ENCODE measurements at regions not wholly inside any gene's neighbourhood (a gene's known extent, or its start where the extent isn't known, plus 50 kb on each side); places are given as distances from the start of the nearest gene placed in this dataset.
"Not testable (repeated sequence)": the region's sequence is repeated elsewhere in the genome, so short reads cannot be mapped to it uniquely, and the experiment has no call there.

DNA sequence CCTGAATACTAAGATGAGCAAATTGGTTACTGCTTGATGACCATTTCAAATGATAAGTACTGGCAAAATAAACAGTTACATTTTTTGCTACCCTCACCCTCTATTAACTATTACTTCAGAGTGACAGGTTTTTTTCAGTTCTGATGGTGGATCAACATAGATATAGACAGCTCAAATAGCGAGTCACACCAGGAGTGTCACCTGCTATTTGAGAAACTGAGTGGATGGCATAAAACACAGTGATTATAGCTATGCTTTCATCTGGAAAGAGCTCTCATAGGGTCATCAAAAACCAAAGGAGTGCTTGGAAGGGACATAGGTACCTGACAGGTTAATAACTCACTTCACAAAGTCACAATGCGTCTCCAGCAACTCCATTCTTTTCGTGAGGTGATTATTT lies 244.5 kb upstream of the C9orf72 start:
- DNase-seq (ENCODE audit: low spot score) = no peak

DNA sequence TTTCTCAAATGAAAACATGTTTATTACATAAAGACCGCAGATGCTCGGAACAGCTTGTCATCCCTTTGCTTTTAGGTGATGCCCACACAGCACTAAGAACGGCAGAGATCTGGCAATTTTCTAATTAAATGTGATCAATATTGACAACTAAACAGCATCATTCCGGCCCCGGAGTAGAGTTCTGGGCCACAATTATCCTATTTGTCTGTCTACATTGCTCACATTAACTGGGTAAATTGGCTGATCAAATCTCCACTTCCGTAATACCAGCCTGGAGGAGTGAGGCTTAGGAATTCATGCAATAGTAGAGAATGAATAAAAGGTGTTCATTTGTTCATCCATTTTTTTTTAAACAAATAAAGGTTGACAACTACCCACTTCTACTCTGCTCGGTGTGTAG lies 245.1 kb upstream of the C9orf72 start:
- no peak for DNase-seq (ENCODE audit: low spot score)

DNA sequence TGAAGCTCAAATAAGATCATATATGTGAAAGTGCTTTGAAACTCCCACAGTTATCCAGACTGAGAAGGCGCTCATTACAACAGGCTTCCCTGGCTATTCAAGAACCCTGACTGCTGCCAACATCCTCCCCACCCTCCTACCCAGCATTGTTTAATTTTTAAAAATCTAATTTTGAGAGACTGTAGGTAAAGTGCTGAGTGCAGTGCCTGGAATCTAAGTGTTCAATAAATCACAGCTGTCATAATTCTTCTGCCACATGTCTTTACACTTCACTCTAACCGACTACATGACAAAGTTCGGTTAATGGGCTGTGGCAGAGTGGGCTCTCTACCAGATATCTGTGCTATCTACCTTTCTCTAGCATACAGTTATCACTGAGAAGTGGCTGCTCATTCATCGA lies 255.6 kb upstream of the C9orf72 start:
- DNase-seq (ENCODE audit: low spot score) = no peak

GRCh38 chr9:27829621-27830020 lies 256.3 kb upstream of the C9orf72 start:
- DNase-seq (ENCODE audit: low spot score) = no peak

GRCh38 chr9:27832108-27832507 lies 258.8 kb upstream of the C9orf72 start:
- DNase-seq (ENCODE audit: low spot score) = not testable (repeated sequence)

DNA sequence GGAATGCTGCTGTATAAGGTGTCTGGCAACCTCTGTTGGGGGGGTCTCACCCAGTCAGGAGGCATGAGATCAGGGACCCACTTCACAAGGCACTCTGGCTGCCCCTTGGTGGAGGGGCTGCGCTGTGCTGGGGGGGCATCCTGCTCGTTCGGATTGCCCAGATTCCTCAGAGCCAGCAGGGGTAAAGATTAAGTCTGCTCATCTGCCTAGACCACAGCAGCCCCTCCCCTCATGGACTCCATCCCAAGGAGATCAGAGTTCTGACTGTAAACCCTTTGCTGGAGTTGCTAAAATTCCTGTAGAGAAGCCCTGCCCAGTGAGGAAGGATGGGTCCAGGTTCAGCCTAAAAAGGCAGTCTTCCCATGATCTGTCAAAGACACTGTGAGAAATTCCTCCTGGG lies 262.0 kb upstream of the C9orf72 start:
- DNase-seq (ENCODE audit: low spot score) = no peak

DNA sequence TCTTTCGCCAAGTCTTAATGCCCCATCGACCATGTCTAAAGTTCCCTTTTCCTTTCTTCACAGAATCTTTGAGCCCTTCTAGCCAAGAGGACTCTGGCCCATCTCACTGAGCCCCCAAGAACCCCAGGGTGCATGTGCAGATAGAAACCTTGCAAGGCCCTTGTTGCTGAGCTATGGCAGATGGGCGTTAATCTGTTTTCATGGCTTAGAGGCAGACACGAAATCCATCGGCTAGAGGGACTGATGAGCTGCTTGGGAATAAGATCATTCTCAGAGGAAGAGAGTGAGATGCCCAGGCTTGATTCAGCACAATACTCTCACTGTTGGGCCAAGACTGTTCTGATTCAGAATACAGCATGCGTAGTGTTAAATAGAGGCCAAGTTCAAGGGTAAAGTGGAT lies 262.5 kb upstream of the C9orf72 start:
- DNase-seq (ENCODE audit: low spot score) = no peak

DNA sequence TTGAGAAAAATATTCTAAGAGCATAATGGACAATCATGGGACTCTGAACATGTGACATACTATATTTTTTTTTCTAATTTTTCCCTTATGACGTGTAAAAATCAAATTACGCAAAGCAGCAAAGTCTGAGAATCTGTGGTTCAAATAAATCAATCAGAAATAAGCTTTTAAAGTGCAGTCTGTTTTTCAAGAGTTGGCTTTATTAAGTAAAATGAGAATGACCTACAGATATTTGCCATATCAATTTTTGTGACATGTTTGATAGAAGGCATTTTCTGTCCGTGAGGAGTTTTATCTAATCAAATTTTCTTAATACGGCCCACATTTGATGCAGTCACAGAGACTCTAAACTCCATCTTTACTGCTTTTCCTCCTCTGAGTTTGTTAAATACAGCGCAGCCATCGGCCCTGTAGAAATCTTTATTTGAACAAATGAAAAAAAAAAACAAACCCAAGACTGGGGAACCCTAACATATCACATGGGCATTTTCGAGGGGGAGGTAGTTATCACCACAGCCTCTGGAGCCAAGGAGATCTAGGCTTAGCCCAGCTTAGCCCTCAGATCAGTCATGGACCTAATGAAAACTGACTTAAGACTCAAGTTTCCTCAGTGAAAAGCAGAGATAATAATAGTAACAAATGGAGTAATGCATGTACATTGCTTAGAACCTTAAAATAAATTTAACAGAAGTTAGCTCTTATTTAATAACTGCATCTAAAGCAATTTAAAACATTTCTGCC lies 263.6 kb upstream of the C9orf72 start:
- no peak for DNase-seq (ENCODE audit: low spot score)

DNA sequence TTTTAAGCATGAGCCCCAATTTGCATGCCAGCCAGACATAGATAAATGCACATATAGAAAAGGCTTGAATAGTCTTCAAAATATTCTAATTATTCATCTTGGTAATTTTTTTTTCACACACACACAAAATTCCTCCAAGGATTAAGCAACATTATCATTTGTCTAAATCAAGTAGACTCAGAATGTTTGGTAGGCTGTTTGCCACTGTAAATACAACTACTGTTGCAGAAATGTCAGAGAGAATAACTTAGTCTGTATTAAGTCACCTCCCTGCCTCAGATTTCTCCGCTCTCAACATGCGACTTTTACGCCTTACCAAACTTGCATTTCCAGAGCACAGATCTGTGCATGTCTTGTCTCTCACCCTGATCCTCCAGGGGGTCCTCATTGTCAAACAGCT lies 265.6 kb upstream of the C9orf72 start:
- DNase-seq (ENCODE audit: low spot score) = no peak

GRCh38 chr9:27839767-27840166 lies 266.5 kb upstream of the C9orf72 start:
- not testable (repeated sequence) for DNase-seq (ENCODE audit: low spot score)

DNA sequence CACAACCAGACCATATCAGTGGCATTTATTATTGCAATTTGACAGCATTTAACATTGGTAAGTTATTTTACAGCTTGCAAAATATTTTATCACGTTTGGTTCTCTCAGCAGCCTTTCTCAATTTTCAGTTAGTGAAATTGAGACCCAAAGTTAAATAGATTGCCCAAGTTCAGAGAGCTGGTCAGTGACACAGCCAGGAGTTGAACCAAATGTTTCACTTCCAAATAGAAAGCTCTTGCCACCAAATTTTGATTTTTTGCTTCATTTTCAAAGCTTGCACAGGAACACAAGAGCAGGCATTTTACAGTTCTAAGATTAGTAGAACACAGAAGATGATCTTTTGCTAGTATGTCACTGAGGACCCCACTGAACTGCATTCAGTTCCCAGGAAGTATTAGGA lies 271.5 kb upstream of the C9orf72 start:
- DNase-seq (ENCODE audit: low spot score) = no peak

- no peak for DNase-seq (ENCODE audit: low spot score)
These were observed 274.1 kb upstream of the C9orf72 start for GRCh38 chr9:27847380-27847779.

DNA sequence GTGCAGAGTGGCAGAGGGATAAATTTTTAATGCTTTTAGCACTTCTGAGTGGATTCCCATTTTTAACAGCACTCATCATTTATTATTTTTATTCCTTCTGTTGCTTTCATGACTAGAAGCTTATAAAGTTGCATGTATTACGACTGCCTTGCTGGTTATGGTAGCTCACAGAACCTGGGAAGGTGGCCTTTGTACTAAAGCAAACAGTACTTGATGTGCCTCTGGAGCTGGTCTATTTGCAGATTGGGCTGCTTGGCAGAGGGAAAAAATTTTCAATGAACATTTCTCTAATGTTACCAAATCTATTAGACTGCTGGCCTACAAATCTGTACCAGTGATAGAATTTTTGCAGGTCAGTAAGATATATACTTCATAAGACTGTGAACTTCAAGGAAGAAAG lies 274.5 kb upstream of the C9orf72 start:
- no peak for DNase-seq (ENCODE audit: low spot score)

DNA sequence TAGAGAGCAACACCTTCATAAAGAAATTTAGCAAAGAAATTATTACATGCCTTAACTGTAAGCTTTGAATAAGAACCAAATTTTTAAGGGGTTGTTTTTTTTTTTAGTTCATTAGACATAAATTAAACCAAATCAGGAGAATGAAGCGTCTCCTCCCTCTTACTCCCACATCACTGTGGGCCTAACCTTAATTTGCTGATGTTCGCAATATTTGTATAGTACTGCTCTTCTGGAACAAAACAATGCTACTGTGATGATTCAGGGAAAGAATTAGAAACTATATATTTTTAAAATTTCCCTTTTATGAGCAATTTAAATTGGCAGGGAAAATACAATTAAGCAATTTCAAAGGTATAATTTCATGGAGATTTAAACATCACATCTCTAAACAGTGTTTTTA lies 275.0 kb upstream of the C9orf72 start:
- no peak for DNase-seq (ENCODE audit: low spot score)

- no peak for DNase-seq (ENCODE audit: low spot score)
These were observed 278.6 kb upstream of the C9orf72 start for GRCh38 chr9:27851858-27852257.

DNA sequence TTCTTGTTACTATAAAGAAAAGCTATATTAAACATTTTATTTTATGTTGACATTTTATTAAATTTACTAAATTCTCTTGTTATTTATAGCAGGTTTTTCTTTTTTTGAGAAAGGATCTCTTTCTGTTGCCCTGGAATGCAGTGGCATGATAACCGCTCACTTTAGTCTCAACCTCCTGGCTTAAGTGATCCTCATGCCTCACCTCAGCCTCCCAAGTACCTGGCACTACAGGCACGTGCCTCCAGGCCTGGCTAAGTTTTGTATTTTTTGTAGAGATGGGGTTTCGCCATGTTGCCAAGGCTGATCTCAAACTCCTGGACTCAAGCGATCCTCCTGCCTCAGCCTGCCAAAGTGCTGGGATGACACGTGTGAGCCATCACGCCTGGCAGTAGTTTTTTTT lies 280.2 kb upstream of the C9orf72 start:
- DNase-seq (ENCODE audit: low spot score) = no peak

- DNase-seq (ENCODE audit: low spot score) = no peak
These were observed 282.8 kb upstream of the C9orf72 start for GRCh38 chr9:27856054-27856453.

DNA sequence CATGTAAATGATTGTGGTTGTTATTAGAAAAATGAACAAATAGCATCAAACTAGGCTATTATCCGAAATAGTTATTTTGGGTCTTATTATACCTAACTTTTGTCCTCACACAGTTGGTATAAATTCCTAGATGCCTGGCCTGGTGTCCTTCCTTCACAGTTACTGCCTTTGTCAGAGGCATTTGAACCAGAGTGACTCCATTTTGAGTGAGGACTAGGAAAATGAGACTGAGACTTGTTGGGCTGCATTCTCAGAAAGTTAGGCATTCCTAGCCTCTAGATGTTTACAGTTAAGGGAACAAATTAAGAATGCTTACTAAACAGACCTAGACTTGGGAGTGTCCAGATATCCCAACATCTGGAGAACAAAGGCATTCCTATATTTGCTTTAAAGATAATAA lies 283.5 kb upstream of the C9orf72 start:
- no peak for DNase-seq (ENCODE audit: low spot score)

DNA sequence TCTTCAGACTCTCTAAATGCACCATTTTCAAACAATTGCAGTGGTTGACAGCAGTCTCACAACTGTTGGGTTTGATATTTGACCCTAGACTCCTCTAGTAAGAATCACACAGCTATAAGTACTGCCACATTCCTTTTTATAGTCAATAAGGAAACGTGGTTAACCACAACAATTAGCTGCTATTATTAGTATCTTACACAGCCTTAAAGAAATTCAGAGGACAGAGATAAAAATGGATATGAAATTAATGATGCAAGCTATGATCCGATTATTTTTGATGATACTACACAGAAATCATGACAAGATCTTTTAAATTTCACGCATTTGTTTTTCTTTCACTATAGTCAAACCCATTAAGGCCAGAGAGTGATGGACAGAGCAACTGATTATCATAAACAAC lies 288.6 kb upstream of the C9orf72 start:
- DNase-seq (ENCODE audit: low spot score) = no peak

DNA sequence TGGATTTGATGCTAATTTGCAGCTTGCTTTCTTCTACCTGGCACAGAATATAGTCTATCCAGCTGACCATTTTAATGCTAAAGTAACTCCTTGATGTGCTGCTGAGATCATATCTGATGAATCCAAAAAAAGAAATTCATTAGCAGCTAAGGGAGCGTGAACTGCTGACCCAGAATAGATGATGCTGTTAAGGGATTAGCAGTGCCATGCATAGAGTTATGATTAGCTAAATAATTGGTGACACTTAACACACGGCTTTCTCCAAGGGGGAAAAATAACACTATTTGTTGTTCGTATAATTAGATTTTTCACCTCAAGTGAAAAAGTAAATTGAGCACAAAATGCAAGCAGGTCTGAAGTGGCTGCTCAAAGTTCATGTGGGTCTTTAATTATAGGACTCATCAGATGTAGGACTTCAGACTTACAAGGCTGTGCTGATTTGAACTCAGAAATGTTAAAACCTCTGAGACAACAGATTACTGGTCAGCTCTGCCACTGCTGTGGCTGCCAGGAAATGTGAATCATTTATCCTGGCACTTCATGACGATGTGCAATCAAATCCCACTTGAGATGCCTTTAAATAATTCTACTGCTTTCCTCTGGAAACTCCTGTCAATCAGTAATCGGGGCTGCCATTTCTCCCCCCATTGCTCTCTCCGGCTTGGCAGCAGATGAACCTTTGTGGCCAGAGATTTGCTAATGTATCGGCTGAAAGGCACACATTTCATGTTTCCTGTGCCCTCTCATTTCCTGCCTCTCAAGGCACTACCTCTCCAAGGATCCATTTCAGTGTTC lies 291.6 kb upstream of the C9orf72 start:
- DNase-seq (ENCODE audit: low spot score) = no peak

DNA sequence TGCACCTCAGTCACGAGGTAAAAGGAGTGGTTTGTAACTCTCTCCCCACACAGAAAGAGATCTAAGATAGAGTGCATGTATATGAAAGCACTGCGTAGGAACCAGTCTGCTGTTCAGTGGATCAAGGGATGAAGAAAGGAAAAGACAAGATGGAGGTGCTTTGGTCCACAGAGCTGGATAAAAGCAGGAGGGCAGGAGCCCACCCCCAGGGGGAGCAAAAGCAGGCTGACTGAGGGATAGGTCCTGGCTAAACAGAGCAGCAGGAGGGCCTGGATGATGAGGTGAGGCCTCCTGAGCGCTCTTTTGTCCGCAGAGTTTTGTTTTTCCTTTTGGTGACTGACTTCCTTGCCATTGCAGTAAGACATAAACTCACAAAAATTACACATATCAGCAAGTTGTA lies 293.5 kb upstream of the C9orf72 start:
- no peak for DNase-seq (ENCODE audit: low spot score)

GRCh38 chr9:27870404-27870803 lies 297.1 kb upstream of the C9orf72 start:
- DNase-seq (ENCODE audit: low spot score) = no peak

- no peak for DNase-seq (ENCODE audit: low spot score)
These were observed 306.9 kb upstream of the C9orf72 start for GRCh38 chr9:27880156-27880555.

DNA sequence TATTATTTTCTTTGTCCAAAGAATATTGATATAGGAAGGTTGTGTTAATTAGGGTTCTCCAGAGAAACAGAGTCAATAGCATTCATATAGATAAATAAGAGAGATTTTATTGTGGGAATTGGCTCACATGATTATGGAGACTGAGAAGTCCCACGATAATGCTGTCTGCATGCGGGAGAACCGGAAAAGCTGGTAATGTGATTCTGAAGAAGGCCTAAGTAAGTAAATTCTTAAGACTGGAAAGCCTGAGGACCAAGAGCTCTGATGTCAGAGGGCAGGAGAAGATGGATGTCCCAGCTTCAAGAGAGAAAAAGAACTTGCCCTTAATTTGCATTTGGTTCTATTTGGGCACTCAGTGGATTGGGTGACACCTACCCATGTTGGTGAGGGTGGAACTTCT lies 307.4 kb upstream of the C9orf72 start:
- DNase-seq (ENCODE audit: low spot score) = no peak
